OCI-LY3 (cell line): ENCODE measurements at regions not wholly inside any gene's neighbourhood (a gene's known extent, or its start where the extent isn't known, plus 50 kb on each side); places are given as distances from the start of the nearest gene placed in this dataset.

Source experiments
- EZH2phosphoT487 ChIP-seq: fragments of 200-600 bp; shearing (Covaris generic); IDR thresholded peaks from 2 replicates; pipeline ENCODE4 v1.6.1; 2018; ENCODE audit warnings: antibody characterized with exemption, mixed run types, low read depth
- TF ChIP-seq, protein P1 (sequence below): fragments of 200-600, 300-600 bp; sonication (generic); IDR thresholded peaks from 2 replicates; pipeline ENCODE4 v1.5.1; 2014; ENCODE audit warnings: antibody characterized with exemption, low read length, low read depth

DNA sequence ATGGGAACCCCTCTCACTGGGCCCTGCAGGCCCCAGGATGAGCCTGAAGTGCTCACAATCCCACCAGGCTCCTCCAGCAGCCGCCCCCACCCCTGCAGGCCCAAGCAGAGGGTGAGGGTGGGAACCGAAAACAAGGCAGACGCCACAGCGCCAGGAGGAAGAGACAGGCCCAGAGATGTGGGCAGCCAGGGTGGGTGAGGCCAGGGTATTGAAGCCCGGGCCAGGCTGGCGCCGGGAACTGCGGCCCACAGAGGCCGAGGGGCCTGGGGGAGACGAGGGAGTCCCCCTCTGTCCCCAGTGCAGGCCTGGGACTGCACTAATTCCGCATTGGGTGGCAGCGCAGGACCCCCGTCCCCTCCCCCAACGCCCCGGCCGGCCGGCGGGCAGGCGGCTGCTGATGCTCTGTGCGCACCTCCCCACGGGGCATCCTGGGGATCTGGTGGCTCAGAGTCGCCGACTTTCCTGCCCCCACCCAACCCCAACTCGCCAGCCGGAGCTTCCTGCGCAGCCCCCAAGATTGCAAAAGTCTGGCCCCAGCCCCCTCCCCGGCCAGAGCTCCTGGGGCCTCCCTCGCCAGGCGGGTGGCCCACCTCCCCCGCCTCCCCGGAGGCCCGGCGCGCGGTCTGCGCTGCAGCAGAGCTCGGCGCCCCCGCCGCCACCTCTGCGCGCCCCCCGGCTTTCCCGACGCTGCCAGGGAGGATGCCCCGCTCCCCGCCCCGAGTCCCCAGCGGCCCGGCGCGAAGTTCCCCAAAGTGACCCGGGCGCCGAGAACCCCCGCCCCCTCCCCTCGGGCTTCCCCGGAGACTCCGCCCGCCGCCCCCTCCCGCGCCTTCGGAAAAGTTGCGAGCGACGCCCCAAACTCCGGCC, 107.8 kb downstream of the ENGASE start:
- TF ChIP-seq, protein P1, sequence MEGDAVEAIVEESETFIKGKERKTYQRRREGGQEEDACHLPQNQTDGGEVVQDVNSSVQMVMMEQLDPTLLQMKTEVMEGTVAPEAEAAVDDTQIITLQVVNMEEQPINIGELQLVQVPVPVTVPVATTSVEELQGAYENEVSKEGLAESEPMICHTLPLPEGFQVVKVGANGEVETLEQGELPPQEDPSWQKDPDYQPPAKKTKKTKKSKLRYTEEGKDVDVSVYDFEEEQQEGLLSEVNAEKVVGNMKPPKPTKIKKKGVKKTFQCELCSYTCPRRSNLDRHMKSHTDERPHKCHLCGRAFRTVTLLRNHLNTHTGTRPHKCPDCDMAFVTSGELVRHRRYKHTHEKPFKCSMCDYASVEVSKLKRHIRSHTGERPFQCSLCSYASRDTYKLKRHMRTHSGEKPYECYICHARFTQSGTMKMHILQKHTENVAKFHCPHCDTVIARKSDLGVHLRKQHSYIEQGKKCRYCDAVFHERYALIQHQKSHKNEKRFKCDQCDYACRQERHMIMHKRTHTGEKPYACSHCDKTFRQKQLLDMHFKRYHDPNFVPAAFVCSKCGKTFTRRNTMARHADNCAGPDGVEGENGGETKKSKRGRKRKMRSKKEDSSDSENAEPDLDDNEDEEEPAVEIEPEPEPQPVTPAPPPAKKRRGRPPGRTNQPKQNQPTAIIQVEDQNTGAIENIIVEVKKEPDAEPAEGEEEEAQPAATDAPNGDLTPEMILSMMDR: no peak
- TF ChIP-seq EZH2phosphoT487: no peak
